Cerebellar nuclear complex (tissue), 1 donor: ENCODE measurements at regions not wholly inside any gene's neighbourhood (a gene's known extent, or its start where the extent isn't known, plus 50 kb on each side); places are given as distances from the start of the nearest gene placed in this dataset.

Source experiments
- DNase-seq, 2 experiments: peaks; one replicate each; lab custom pipeline; 2025; lab: John Stamatoyannopoulos, UW

- DNase-seq = no peak
Measured at GRCh38 chr5:61737301-61737963, 405.4 kb downstream of the ZSWIM6 start.

GRCh38 chr5:61737964-61738340 is 405.9 kb downstream of the ZSWIM6 start:
- peak; percentile 13 to 57 for DNase-seq

- no peak for DNase-seq
Measured at GRCh38 chr5:61738446-61738845, 406.4 kb downstream of the ZSWIM6 start.

- DNase-seq = peak in 1 of 2 experiments; percentile 76
Measured at GRCh38 chr5:61744690-61745619, 412.9 kb downstream of the ZSWIM6 start.

- DNase-seq = no peak
Measured at GRCh38 chr5:61746831-61747575, 414.9 kb downstream of the ZSWIM6 start.

GRCh38 chr5:61748121-61748520 is 416.1 kb downstream of the ZSWIM6 start:
- no peak for DNase-seq

- no peak for DNase-seq
Measured at GRCh38 chr5:61748651-61749050, 416.6 kb downstream of the ZSWIM6 start.

GRCh38 chr5:61752588-61752987 is 420.5 kb downstream of the ZSWIM6 start:
- no peak for DNase-seq

GRCh38 chr5:61754792-61755191 is 422.7 kb downstream of the ZSWIM6 start:
- DNase-seq = no peak

GRCh38 chr5:61755726-61756222 is 423.7 kb downstream of the ZSWIM6 start:
- DNase-seq = no peak

- no peak for DNase-seq
Measured at GRCh38 chr5:61758711-61759110, 426.7 kb downstream of the ZSWIM6 start.

- DNase-seq = no peak
Measured at GRCh38 chr5:61765471-61765870, 433.4 kb downstream of the ZSWIM6 start.

- peak; percentile 54 to 80 for DNase-seq
Measured at GRCh38 chr5:61766141-61766540, 434.1 kb downstream of the ZSWIM6 start.

- DNase-seq = peak; percentile 88 to 94
Measured at GRCh38 chr5:61767231-61768080, 435.4 kb downstream of the ZSWIM6 start.

- DNase-seq = no peak
Measured at GRCh38 chr5:61768692-61769281, 436.7 kb downstream of the ZSWIM6 start.

- no peak for DNase-seq
Measured at GRCh38 chr5:61771062-61771461, 439.0 kb downstream of the ZSWIM6 start.

GRCh38 chr5:61771808-61772207 is 439.8 kb downstream of the ZSWIM6 start:
- DNase-seq = no peak

- no peak for DNase-seq
Measured at GRCh38 chr5:61775901-61776300, 443.8 kb downstream of the ZSWIM6 start.

- DNase-seq = no peak
Measured at GRCh38 chr5:61777292-61777691, 445.2 kb downstream of the ZSWIM6 start.

- no peak for DNase-seq
Measured at GRCh38 chr5:61779743-61780142, 447.7 kb downstream of the ZSWIM6 start.

- DNase-seq = no peak
Measured at GRCh38 chr5:61783481-61783880, 451.4 kb downstream of the ZSWIM6 start.
